T-helper 1 cell treated with Interleukin-12 subunit alpha and Interleukin-12 subunit beta and Interleukin-4 antibody, amounts not matched to agents 30 ng/mL and 1 ng/mL, for 36 hours (primary cell): ENCODE measurements at regions not wholly inside any gene's neighbourhood (a gene's known extent, or its start where the extent isn't known, plus 50 kb on each side); places are given as distances from the start of the nearest gene placed in this dataset.
"Not testable (repeated sequence)": the region's sequence is repeated elsewhere in the genome, so short reads cannot be mapped to it uniquely, and the experiment has no call there.

Experiments used
- intact Hi-C: fragments of 100-400 bp; cut with micrococcal nuclease; formaldehyde crosslinking; loops from one replicate; pipeline ENCODE4 v1.15.1; 2024

DNA sequence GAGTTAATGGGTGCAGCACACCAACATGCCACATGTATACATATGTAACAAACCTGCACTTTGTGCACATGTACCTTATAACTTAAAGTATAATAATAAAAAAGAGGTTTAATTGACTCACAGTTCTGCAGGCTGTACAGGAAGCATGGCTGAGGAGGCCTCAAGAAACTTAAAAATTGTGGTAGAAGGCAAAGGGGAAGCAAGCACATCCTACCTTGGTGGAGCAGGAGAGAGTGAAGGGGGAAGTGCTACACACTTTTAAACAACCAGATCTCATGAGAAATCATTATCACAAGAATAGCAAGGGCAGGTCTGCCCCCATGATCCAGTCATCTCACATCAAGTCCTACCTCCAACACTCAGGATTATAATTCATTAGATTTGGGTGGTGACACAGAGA, 463.5 kb downstream of the CSNK1G3 start:
- intact Hi-C loops: not testable (repeated sequence)

DNA sequence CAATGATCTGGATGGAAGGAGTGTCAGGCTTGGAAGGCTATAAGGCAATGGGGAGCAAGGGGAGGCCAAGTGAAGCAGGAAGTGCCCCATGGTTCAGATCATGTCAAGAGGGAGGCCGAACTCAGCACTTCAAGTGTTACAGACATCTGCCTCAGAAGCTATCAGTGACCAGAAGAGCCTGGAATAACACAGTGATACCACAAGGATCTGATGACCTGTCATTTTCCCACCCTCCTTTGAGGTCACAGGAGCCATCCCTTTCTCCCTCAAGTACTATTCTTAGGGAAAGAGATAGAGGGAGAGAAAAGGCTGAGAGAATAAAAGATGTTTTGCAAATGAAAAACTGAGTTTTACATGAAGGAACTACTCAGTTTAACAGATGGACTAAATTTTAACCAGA, 454.8 kb downstream of the CSNK1G3 start:
- intact Hi-C loops: no loop called here

DNA sequence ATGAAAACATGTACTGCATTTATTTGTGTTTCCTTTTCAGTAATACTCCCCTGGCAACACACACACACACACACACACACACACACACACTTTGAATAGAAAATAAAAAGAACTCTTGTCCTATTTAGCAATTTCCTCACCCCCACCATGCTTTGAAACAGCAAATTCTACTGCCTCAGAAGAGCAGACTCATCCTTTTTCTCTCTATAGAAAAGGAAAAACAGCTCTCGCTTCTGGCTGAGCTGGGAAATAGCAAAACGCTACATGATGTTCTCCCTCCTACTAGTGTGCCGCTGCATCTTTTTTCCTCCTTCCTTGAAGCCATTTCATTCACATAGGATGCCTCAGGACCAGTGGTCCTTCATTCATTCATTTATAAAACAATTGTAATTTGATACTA, 453.6 kb downstream of the CSNK1G3 start:
- intact Hi-C loops: no loop called here

DNA sequence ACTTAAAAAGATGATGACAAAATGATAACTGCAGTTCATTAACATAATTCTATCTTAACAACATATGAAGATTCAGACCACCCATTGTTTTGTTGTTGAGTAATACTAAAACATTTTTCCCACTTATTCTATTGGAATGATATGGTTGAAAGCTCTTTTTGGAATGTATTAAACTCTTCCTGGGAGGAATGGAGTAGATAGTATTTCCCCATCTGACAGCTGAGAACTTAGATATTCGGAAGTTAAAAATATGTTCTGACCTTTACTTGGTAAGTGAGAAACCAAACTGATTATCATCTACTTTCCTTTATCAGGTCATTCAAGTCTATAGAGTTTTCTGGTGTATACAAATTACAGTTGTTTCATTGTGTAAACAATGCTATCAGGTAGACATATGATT, 452.9 kb downstream of the CSNK1G3 start:
- intact Hi-C loops: no loop called here

DNA sequence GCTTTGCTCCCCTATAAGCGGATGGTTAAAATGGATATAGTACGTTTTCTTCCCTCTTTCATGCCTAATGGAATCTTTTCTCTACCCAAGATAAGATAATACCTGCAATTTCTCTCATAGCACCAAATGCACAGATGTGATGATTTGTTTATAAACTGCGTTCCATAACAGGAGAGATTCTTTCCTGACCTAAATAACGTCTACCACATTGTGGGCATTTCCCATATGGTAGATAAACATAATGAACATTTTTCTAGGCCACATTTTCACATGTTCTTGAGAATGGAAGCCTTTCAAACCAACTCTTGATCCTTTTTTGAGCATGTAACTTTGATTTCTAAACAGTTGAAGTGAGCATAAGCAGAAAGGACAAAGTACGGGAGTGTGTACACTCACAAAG, 448.5 kb downstream of the CSNK1G3 start:
- intact Hi-C loops: no loop called here

DNA sequence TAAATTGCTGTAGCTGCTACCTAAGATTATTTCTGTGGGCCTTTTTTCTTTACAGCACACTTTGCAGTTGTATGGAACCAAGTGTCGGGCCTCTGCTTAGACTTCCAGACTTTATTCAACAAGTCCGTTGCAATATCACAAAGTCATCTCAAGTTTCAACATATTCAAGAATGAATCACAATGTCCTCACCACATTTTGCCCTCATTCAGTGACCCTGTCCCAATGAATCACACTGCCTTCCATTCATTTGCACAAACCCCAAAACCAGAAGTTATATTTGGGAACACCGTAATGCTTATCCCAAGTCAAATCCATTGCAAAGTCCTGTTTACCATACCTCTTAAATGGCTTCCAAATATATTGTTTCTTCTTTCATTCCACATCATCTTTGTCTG, 439.6 kb downstream of the CSNK1G3 start:
- intact Hi-C loops: no loop called here

DNA sequence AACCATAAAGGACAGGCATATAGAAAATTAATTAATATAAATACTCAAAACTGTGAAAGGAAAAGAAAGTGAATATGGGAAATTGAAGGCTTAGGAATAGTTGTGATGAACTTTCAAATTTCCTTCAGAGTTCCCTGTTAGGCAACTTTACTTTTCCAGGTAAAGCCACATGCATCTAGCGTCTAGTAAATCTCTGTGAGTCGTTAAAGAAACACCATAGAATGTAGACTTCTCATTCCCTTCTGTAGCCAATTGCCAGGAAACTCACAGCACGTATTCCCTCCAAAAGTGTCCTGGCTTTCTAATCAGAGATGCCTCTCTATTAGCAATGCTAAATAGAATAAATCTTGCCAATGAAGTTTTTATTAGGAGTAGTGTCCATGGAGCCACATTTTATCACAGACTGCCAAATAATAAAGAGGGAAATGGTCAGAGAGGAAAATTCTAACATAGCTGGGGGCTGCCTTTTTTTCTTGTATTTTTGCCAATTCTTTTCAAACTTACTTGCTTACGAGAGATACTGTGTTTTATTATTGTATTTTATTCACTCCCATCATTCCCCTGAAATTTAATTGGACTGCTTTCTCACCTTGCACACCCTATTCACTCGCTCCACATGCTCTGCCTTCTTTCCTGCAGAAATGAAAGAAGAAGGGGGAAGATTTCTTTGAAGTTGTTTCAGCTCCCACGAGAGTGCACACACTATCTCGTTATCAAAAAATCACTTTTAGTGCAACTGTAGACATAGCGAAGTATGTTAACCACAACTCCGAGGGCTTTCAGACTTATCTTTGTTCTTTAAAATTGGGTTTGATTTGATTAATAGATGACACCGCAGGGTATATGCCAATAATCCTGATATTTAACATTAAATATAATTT, 439.0 kb downstream of the CSNK1G3 start:
- intact Hi-C loops: no loop called here

DNA sequence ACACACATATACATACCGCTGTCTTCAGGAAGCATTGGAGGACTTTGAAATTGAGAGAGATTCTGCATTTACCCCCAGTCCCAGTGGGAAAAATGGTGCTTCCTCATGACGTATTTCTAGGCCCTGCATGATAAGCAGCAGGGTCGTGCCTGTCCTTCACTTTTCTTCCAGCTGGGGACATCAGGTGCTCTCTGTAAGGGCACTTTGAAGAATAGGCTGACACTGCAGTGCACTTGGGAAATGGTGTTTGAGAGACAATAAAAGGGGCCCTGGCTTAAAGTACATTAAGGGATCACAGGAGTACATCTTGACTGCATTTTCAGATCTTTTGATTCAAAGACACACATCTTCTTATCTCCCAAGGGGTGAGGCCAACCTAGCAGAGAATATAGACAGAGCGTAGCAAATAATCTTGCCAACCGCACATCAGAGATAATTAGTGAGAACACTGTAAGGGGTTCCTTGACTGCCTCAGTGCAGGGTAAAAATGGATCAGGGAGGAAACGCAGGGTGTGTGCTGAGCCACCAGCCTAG, 437.9 kb downstream of the CSNK1G3 start:
- intact Hi-C loops: no loop called here

DNA sequence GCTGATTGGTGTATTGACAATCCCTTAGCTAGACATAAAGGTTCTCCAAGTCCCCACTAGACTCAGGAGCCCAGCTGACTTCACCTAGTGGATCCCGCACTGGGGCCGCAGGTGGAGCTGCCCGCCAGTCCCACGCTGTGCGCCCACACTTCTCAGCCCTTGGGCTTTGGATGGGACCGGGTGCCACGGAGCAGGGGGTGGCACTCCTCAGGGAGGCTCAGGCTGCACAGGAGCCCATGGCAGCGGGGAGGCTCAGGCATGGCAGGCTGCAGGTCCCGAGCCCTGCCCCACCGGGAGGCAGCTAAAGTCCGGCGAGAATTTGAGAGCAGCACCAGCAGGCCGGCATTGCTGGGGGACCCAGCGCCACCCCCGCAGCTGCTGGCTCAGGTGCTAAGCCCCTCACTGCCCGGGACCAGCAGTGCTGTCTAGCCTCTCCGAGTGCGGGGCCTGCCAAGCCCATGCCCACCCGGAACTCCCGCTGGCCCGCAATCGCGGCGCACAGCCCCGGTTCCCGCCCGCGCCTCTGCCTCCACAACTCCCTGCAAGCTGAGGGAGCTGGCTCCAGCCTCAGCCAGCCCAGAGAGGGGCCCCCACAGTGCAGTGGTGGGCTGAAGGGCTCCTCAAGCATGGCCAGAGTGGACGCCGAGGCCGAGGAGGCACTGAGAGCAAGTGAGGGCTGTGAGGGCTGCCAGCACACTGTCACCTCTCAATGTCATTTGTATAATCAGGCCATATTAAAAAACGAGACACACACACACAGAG, 437.2 kb downstream of the CSNK1G3 start:
- intact Hi-C loops: no loop called here

DNA sequence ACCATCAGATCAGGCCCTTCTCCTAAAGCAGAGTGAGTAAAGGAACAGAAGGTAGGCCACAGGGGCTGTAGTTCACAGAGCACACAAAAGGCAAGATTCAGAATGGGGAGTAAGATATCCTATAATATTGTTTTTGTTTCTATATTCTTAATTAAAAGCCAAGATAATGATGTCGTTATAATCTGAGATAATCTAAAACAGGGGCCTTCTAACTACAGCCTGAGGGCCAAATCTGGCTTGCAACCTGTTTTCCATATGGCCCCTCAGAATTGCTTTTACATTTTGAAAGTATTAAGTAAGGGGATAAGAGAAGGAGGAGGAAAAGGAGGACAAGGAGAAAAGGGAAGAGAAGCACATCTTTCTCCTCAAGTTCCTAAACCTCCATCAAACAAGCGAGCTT, 435.8 kb downstream of the CSNK1G3 start:
- intact Hi-C loops: no loop called here

DNA sequence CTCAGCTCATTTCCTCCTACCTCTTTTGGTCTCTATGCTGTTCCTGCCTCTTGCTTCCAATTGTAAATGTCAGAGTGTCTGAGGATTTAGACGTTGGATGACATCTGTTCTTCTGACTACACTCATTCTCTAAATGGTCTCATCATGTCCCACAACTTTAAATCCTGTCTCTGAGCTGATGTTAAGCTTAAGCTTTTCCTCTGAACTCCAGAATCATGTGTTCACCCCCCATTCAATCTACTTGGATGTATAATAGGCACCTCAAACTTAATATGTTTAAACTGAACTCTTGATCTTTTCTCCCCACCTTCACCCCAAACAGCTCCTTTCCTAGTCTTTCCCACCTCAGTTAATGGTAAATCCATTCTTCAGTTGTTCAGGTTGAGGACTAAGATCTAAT, 433.6 kb downstream of the CSNK1G3 start:
- intact Hi-C loops: no loop called here

DNA sequence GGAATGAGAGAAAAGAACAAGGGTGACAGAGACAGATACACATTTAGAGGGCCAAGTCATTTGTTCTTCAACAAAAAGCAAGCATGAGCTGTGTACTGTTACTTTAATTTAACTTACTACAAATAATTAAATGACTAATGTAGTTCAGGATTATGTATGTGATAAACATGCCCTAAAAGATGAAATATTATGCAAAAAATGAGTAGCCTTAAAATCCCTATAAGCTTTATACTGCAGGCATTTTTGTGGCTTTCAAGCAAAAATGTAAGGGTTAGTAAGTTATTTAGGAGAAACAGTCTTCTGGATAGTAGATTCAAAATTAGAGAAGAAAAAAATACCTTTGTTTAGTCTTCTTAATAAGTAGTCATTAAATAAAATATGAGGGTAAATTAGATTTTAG, 431.2 kb downstream of the CSNK1G3 start:
- intact Hi-C loops: no loop called here

DNA sequence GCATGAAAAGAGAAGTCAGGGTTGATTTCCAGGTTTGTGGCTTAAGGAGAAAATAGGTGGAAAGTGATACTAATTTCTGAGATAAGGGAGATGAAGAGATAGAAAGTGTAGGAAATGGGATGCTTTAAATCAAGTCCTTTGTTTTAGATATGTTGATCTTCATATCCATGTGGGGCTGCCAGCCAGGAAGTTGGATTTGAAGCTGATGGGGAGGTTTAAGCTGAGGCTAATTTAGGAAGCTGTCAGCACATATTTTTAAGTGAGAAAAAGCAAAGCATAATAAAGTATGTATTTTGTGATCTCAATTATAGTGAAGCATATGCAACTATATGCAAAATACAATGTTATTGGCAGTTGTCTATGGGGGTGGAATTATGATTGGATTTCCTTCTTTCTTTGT, 428.4 kb downstream of the CSNK1G3 start:
- intact Hi-C loops: no loop called here

DNA sequence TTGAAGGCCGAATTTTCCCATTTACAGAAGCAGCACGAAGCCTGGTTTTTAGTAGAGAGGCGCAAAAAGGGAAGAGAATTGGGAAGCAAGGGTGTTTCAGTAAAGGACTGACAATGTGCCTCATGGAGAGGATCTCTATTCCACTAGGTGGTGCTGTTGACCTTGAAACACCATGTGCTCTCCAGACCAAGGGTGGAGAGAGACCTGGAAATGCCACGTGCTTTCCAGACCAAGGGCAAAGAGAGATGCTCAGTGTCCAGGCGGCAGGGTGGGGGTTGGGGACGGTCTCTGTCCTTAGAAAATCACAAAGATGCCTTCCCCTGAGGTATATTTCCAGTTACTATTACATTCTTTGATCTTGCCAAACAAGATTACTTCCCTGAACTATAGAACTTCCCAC, 425.3 kb downstream of the CSNK1G3 start:
- intact Hi-C loops: no loop called here

DNA sequence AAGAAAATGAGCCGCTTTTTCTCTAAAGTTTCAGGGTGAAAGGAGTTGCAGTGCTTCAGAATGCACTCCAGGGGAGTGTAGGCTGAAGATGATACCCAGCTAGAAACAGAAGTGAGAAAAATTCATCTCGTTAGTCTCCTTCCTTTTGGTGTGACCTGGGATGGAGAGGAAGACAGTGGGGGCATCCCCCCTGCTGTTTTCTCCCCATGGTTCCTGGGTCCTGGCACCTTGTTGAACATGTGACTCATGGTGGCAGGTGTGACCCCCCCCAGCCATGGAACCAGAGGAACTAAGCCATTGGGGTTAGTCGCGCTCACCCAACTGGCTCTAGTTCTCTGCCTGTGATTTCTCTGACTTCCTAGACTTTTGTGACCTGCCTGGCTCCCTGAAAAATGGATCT, 424.6 kb downstream of the CSNK1G3 start:
- intact Hi-C loops: no loop called here

DNA sequence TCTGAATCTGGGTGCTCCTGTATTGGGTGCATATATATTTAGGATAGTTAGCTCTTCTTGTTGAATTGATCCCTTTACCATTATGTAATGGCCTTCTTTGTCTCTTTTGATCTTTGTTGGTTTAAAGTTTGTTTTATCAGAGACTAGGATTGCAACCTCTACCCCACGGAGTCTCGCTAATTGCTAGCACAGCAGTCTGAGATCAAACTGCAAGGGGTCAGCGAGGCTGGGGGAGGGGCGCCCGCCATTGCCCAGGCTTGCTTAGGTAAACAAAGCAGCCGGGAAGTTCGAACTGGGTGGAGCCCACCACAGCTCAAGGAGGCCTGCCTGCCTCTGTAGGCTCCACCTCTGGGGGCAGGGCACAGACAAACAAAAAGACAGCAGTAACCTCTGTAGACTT, 421.8 kb downstream of the CSNK1G3 start:
- intact Hi-C loops: not testable (repeated sequence)

DNA sequence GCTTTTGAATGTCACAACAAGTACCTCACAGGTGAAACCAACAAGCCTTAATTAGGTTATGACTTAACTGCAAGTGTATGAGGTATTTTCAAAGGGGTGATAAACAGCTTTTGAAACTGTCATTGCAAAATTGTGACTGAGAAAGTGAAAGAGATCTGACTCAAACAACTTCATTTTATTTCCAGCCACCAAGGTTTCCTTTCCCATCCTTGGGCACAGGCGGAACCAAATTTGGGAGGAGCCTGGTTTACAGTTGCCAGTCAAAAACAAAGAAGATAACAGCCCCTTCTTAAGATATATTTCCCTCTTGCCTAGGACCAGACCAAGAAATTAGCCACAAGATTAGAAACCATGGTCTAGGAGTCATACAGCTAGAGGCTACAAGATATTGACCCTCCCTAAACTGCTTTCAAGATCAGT, 417.1 kb downstream of the CSNK1G3 start:
- intact Hi-C loops: no loop called here

DNA sequence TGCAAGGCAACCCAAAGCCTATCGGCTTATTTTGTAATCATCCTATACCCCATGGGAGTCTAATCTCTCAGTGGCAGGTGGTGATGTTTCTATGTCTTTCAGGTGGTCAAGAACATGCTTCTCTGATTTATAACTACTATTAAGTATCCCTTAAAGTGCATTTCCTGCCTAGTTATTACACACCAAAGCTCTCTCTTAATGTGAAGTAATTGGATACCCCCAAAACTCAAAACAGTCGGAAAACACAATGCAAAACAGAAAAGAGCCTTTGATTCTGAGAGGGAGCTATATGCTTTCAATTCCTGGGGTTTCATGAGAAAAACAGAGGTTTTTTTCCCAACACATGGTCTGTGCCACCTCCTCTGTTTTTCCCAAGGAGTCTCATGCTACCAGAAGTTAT, 416.4 kb downstream of the CSNK1G3 start:
- intact Hi-C loops: no loop called here

DNA sequence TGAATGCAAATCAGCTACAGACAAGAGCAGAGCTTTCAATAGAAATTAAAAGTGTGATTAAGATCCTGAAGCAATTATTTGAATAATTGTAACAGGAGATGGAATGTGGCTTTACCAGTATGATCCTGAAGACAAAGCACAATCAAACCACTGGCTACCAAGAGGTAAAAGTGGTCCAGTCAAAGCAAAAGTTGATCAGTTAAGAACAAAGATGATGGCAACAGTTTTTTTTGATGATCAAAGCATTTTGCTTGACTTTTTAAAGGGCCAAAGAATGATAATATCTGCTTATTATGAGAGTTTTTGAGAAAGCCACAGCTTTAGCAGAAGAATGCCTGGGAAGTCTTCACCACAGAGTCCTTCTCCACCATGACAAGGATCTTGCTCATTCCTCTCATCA, 409.2 kb downstream of the CSNK1G3 start:
- intact Hi-C loops: no loop called here

DNA sequence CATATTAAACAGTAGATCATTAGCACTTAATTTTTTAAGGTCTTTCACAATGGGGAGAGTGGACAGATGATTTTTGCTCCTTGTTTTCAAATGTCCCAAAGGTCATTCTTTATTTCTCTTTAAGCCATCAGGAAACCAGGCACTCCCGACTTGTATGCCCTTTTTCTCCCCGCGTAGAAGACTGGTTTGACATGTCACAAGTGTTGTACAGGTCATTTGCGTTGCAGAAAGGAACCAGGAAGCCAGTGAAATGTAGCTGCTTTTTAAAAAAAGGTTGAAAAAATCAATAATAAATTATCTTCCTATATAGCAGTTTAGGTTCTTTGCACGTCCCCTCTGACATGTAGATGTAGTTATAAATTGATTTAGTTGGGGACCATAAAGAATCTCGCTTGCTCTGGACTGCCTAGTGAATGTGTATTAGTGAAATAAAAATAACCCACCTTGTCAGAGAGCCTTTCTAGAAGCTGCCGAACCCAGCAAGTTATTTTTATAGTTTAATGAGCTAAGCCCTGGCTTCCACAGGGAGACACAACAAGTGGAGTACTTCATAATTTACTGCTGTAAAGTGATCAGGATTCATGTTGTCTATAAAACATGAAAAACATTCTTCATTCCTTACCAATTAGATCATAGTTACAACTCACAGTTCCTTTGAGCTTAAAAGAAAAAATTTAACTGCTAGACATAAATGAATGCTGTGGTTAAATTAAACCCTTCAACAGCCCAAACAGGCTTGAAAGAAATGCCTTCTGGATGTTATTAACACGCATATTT, 404.6 kb downstream of the CSNK1G3 start:
- intact Hi-C loops: no loop called here

DNA sequence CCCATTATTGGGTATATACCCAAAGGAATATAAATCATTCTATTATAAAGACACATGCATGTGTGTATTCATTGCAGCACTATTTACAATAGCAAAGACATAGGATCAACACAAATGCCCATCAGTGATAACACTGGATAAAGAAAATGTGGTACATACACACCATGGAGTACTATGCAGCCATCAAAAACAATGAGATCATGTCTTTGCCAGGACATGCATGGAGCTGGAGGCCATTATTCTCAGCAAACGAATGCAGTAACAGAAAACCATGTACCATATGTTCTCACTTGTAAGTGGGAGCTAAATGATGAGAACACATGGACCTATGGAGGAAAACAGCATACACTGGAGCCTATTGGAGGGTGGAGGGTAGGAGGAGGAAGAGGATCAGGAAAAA, 402.4 kb downstream of the CSNK1G3 start:
- intact Hi-C loops: no loop called here

DNA sequence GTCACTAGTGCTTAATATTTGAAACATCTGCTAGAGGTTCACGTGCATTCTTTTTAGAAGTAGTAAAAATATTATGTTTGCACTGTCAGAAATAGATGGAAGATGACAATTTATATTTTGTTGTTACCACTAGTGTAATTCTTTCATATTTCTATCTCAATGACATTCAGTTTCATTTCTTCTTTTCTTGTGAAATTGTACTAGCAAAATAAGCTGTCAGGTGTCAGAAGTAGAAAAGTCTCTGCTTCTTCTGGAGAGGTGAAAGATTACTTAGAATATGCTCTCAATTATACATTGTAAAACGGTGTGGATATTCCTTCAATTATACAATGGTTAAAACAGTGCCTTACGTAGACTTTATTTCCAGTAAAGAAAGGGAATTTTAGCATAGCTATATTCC, 395.4 kb downstream of the CSNK1G3 start:
- intact Hi-C loops: no loop called here
